HG02970 (cell line): ENCODE measurements at regions not wholly inside any gene's neighbourhood (a gene's known extent, or its start where the extent isn't known, plus 50 kb on each side); places are given as distances from the start of the nearest gene placed in this dataset.
"Not testable (repeated sequence)": the region's sequence is repeated elsewhere in the genome, so short reads cannot be mapped to it uniquely, and the experiment has no call there.

Experiments used
- ATAC-seq: cut with Tn5 transposase; IDR thresholded peaks from one replicate; pipeline ENCODE4 v1.9.1; 2021; ENCODE audit warnings: mild to moderate bottlenecking, moderate library complexity, moderate number of reproducible peaks; ENCODE audit not compliant: unreplicated experiment, low FRiP score

DNA sequence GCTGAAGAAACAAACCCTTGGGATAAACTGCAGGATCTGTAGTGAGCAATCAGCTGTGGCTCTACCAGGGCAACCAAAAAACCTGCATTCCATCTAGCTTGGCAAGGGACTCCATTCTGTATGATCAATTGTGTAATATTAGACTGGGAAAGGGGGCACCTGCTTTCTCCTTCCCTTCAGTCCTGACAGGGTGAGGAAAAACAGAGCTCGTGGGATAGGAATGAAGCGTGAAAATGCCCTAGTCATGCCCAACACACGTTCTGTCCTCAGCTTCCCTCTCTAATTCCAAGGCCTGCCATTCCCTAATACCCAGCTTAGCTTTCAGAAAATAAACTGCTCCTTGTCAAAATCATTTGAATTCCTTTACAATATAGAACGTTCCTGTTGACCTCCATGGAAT, 442.3 kb downstream of the PLPP3 start:
- no peak for ATAC-seq

GRCh38 chr1:56135864-56136147, 443.6 kb downstream of the PLPP3 start:
- ATAC-seq: no peak

GRCh38 chr1:56135069-56135863, 444.1 kb downstream of the PLPP3 start:
- ATAC-seq: no peak

DNA sequence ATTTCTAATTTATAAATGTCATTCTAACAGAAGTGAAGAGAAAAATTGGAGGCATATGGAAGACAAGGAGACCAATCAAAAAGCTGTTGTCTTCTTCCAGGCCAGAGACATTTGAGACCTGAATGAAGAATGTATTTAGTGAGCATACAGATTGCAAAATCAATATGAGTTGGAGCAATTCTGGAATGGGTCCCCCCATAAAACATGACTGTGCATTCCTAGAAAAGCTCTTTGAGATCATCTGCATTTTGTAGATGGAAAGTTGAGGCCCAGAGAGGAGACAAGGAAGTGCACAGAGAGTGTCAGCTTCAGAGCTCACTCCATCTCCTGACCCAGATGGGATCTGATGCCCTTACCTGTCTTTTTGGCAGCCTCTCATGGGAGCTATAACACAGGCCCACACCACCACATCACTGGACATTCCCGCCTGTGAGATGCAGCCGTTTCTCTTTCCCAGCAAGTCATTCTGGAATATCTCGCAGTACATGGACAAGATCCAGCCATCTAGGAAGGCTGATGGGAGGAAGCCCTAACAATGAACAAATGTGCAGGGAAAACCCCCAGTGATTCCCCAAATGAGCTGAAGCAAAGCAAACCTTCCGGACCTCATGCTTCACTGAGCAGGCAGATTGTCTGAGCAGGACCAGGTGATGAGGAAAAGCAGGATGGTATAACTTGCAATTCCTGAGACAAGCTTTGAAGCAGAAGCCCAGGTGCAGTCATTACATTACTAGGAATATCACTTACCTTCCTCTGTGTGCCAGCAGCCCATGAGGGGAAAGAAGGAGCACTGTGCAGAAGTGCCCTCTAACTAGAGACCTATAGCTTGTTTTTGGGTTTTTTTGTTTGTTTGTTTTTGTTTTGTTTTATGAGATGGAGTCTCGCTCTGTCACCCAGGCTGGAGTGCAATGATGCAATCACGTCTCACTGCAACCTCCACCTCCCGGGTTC, 445.6 kb downstream of the PLPP3 start:
- no peak for ATAC-seq

GRCh38 chr1:56132520-56132919, 446.8 kb downstream of the PLPP3 start:
- ATAC-seq: no peak

DNA sequence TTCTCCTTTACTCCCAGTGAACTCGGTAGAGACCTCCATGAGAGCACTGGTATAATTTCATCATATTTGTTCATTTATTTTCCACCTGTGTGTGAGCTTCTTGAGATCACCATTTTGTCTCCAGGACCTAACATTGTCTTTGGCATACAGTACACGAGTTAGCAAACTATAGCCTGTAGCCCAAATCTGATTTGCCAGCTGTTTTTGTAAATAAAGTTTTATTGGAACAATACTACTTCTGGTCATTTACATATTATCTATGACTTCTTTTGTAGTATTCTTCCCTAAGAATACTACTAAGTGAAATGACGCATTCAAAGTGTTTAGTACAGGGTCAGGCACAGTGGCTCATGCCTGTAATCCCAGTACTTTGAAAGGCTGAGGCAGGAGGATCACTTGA, 449.5 kb downstream of the PLPP3 start:
- no peak for ATAC-seq

DNA sequence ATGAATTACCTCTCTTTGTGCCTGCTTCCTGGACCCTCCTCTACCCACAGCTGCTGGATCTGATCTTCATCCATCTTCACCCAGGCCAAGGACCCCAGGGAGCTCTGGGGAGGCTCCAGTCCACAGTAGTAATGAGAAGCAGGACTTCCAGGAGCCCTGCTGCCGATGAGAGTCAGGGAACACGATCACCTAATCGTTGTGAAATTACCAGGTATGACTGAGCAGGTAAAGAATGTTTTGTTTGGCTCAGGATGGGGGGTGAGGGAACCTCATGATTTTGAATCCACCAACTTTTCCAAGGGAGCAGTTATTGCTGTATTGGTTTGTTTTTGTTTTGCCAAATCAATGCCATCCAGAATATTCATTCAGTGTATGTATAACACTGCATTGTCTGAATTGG, 454.0 kb downstream of the PLPP3 start:
- no peak for ATAC-seq

DNA sequence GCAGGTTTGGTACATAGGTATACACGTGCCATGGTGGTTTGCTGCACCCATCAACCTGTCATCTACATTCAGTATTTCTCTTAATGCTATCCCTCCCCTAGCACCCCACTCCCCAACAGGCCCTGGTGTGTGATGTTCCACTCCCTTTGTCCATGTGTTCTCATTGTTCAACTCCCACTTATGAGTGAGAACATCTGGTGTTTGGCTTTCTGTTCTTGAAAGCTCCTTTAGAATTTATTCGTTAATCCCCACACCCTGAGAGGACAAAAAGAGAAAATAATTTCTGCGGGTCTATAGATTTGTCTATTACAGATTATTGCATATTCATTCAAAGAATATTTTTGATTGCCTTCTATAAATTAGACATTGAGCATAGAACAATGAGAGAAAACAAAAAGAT, 455.5 kb downstream of the PLPP3 start:
- ATAC-seq: no peak

DNA sequence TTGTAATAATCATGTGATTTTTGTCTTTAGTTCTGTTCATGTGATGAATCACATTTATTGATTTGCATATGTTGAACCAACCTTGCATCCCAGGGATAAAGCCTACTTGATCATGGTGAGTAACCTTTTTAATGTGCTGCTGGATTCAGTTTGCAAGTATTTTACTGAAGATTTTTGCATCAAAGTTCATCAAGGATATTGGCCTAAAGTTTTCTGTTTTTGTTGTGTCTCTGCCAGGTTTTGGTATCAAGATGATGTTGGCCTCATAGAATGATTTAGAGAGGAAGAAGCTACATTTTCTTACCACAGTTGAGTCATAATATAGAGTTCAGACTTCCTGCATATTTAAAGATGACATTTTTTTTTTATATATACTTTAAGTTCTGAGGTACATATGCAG, 455.9 kb downstream of the PLPP3 start:
- no peak for ATAC-seq

DNA sequence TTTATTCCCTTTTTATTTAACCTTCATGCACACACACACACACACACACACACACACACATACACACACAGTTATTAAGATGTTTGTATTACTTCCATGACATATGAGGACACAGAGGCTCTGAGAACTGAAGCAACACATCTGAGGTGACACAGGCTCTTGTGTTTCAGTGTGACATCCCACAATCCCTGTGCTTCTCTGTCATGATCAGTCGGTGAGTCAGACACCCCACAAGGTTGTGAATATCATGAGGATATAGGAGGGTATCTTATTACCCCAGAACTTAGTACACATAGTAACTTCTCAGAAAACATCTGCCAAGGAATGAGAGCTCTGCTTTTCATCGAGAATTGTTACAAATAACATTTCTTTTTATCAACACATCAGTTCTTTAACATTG, 459.3 kb downstream of the PLPP3 start:
- no peak for ATAC-seq

GRCh38 chr1:56118676-56119075, 460.7 kb downstream of the PLPP3 start:
- not testable (repeated sequence) for ATAC-seq

GRCh38 chr1:56115701-56116100, 463.7 kb downstream of the PLPP3 start:
- ATAC-seq: no peak

DNA sequence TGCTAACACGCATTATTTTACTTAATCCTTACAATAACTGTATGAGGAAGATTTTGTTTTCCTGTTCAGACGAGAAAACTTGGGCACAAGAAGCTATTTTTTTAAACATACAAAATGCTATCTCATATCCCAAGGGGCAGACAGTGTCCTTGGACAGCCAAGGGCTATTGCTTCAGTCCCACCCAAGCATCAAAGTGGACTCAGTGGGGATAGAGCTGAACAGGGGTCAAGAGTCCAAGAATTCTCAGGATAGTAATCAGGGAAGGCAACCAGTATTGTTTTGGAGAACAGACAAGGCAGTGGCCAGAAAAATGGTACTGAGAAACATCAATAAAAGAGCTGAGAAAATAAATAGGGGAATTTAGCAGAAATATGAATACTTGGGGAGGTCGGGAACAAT, 465.7 kb downstream of the PLPP3 start:
- no peak for ATAC-seq

- no peak for ATAC-seq
Measured at GRCh38 chr1:56107275-56107638, 472.1 kb downstream of the PLPP3 start.

GRCh38 chr1:56106531-56107274, 472.7 kb downstream of the PLPP3 start:
- ATAC-seq: no peak

DNA sequence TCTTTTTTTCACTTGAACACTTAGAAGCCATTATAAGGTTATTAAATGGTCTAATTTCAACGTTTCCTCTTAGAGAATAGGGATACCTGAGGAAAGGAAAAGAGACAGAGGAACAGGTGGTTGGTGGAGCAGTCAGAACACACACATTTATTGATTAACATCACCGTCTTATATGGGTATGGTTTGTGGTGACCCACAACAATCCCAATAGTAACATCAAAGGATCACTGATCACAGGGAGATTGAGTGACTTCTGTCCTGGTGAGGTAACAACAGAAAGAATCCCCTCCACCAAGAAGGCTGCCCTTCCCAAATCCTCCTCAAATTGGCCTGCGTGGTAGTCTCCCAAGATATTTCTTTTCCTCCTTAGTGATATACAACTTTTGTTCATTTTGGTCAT, 474.0 kb downstream of the PLPP3 start:
- ATAC-seq: no peak

DNA sequence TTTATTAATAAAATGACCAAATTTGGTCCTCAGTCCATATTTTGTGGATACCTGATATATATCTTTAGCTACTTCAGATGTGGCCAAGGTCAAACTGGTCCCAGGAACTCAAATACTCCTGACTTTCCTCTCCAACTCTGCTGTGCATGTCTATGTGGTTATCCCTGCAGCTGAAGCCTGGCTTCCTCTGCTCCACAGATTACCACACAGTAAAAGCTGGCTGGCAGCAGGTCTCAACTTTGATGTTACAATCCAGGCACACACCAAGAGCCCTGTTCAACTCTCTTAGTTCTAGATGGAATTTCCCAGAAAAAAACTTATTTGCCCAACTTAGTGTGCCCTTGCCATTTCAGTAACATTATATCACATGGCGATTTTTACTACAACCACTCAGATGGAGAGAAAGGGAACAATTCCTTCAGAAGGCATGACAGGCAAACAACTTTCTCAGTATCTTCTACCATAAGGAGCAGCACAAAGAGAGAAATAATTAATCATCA, 479.5 kb downstream of the PLPP3 start:
- no peak for ATAC-seq

- no peak for ATAC-seq
Measured at GRCh38 chr1:56098946-56099345, 480.4 kb downstream of the PLPP3 start.

DNA sequence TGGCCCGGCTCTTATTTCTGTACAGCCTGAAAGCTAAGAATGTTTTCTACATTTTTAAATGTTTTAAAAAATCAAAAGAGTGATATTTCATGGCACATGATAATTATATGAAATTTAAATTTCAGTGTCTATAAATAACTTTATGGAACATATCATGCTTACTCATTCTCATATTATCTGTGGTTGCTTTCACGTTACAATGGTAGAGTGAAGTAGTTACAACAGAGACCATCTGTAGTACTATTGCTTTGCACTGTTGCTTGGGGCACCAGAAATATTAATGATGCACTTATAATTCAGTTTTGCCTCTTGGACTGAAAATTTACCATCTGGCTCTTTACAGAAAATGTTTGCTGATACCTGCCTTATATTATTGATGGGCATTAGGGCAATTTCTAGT, 481.6 kb downstream of the PLPP3 start:
- no peak for ATAC-seq

GRCh38 chr1:56095696-56096665, 483.4 kb downstream of the PLPP3 start:
- no peak for ATAC-seq
